SK-N-SH treated with all-trans-retinoic acid at 6 μM for 48 hours (cell line): ENCODE measurements at regions not wholly inside any gene's neighbourhood (a gene's known extent, or its start where the extent isn't known, plus 50 kb on each side); places are given as distances from the start of the nearest gene placed in this dataset.

Experiments used
- ISL1 ChIP-seq: fragments of 250-450 bp; sonication (Bioruptor Pico); IDR thresholded peaks from 2 replicates; pipeline ENCODE4 v2.1.2; 2022; ENCODE audit warnings: mild to moderate bottlenecking, moderate library complexity
- PPARA ChIP-seq: fragments of 250-450 bp; sonication (Bioruptor Pico); IDR thresholded peaks from 2 replicates; pipeline ENCODE4 v1.5.0; 2020; ENCODE audit warnings: mild to moderate bottlenecking, borderline replicate concordance
- RARB ChIP-seq: fragments of 250-450 bp; sonication (Bioruptor Pico); IDR thresholded peaks from 2 replicates; pipeline ENCODE4 v1.8.0; 2021; ENCODE audit warnings: mild to moderate bottlenecking, moderate library complexity
- SNAI2 ChIP-seq: fragments of 250-450 bp; sonication (Bioruptor Pico); IDR thresholded peaks from 2 replicates; pipeline ENCODE4 v1.5.0; 2020; ENCODE audit warnings: mild to moderate bottlenecking, moderate library complexity
- TCF4 ChIP-seq: fragments of 250-450 bp; sonication (Bioruptor Pico); IDR thresholded peaks from 2 replicates; pipeline ENCODE4 v1.8.0; 2021; ENCODE audit warnings: mild to moderate bottlenecking, moderate library complexity, borderline replicate concordance
- TOX ChIP-seq: fragments of 250-450 bp; sonication (Bioruptor Pico); IDR thresholded peaks from 2 replicates; pipeline ENCODE4 v1.8.0; 2021; ENCODE audit warnings: mild to moderate bottlenecking, moderate library complexity, borderline replicate concordance
- ZFP3 ChIP-seq: fragments of 250-450 bp; sonication (Bioruptor Pico); IDR thresholded peaks from 2 replicates; pipeline ENCODE4 v1.5.0; 2020; ENCODE audit warnings: mild to moderate bottlenecking, moderate library complexity
- ZFP30 ChIP-seq: fragments of 450-650 bp; formaldehyde crosslinking; IDR thresholded peaks from 2 replicates; pipeline ENCODE4 v1.5.0; 2022; ENCODE audit warnings: mild to moderate bottlenecking, moderate library complexity
- ZNF565 ChIP-seq: fragments of 450-650 bp; formaldehyde crosslinking; conservative IDR thresholded peaks from 2 replicates; pipeline ENCODE4 v1.5.0; 2020; ENCODE audit warnings: low read depth, mild to moderate bottlenecking, moderate library complexity
- ZNF70 ChIP-seq: fragments of 450-650 bp; formaldehyde crosslinking; IDR thresholded peaks from 2 replicates; pipeline ENCODE4 v1.5.0; 2020; ENCODE audit warnings: mild to moderate bottlenecking, moderate library complexity
- ZNF8 ChIP-seq: fragments of 450-650 bp; formaldehyde crosslinking; IDR thresholded peaks from 2 replicates; pipeline ENCODE4 v1.5.0; 2020; ENCODE audit warnings: mild to moderate bottlenecking, moderate library complexity
- TF ChIP-seq, protein P1 (sequence below): fragments of 250-450 bp; sonication (Bioruptor Pico); IDR thresholded peaks from 2 replicates; pipeline ENCODE4 v1.8.0; 2020; ENCODE audit warnings: mild to moderate bottlenecking, moderate library complexity, borderline replicate concordance
- TF ChIP-seq, protein P2 (sequence below): fragments of 250-450 bp; sonication (Bioruptor Pico); IDR thresholded peaks from 2 replicates; pipeline ENCODE4 v1.5.1; 2020; ENCODE audit warnings: low read depth, mild to moderate bottlenecking, moderate library complexity
- TF ChIP-seq, protein P3 (sequence below): fragments of 250-450 bp; sonication (Bioruptor Pico); IDR thresholded peaks from 2 replicates; pipeline ENCODE4 v1.5.1; 2021; ENCODE audit warnings: mild to moderate bottlenecking, moderate library complexity

DNA sequence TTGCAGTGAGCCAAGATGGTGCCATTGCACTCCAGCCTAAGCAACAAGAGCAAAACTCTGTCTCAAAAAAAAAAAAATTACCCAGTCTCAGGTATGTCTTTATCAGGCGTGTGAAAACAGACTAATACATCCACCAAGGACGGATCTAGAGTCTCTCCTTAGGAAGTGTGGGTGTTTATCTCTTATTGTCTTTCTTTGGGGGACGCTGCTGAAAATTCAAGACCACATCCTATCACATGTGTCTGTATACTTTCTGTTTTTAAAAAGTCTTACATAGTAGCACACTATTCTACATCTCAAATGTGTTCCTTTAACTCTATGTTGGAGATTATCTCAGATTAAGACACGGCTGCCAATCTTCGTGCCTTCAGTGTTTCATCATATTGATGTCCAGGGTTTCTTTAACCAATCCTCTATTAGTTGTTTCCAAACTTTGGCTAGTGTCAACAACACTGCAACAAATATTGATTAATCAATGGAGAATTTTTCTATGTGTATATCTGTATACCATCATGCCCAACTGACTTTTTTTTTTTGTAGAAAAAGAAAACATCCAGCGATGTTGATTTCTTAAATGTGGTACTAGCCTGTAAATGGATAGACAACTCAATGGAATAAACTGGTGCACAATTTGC is 92.3 kb upstream of the KDM7A start:
- no peak for TF ChIP-seq ZNF8 (CRISPR knock-in tag)
- TF ChIP-seq ZNF70 (CRISPR knock-in tag) = no peak
- TF ChIP-seq, protein P1, sequence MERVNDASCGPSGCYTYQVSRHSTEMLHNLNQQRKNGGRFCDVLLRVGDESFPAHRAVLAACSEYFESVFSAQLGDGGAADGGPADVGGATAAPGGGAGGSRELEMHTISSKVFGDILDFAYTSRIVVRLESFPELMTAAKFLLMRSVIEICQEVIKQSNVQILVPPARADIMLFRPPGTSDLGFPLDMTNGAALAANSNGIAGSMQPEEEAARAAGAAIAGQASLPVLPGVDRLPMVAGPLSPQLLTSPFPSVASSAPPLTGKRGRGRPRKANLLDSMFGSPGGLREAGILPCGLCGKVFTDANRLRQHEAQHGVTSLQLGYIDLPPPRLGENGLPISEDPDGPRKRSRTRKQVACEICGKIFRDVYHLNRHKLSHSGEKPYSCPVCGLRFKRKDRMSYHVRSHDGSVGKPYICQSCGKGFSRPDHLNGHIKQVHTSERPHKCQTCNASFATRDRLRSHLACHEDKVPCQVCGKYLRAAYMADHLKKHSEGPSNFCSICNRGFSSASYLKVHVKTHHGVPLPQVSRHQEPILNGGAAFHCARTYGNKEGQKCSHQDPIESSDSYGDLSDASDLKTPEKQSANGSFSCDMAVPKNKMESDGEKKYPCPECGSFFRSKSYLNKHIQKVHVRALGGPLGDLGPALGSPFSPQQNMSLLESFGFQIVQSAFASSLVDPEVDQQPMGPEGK = no peak
- TF ChIP-seq SNAI2 (CRISPR knock-in tag) = no peak
- no peak for TF ChIP-seq ZFP30
- no peak for TF ChIP-seq ZFP3
- TF ChIP-seq, protein P2, sequence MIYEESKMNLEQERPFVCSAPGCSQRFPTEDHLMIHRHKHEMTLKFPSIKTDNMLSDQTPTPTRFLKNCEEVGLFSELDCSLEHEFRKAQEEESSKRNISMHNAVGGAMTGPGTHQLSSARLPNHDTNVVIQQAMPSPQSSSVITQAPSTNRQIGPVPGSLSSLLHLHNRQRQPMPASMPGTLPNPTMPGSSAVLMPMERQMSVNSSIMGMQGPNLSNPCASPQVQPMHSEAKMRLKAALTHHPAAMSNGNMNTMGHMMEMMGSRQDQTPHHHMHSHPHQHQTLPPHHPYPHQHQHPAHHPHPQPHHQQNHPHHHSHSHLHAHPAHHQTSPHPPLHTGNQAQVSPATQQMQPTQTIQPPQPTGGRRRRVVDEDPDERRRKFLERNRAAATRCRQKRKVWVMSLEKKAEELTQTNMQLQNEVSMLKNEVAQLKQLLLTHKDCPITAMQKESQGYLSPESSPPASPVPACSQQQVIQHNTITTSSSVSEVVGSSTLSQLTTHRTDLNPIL = no peak
- TF ChIP-seq PPARA (CRISPR knock-in tag) = no peak
- TF ChIP-seq RARB (CRISPR knock-in tag) = no peak
- no peak for TF ChIP-seq ZNF565 (CRISPR knock-in tag)
- TF ChIP-seq, protein P3, sequence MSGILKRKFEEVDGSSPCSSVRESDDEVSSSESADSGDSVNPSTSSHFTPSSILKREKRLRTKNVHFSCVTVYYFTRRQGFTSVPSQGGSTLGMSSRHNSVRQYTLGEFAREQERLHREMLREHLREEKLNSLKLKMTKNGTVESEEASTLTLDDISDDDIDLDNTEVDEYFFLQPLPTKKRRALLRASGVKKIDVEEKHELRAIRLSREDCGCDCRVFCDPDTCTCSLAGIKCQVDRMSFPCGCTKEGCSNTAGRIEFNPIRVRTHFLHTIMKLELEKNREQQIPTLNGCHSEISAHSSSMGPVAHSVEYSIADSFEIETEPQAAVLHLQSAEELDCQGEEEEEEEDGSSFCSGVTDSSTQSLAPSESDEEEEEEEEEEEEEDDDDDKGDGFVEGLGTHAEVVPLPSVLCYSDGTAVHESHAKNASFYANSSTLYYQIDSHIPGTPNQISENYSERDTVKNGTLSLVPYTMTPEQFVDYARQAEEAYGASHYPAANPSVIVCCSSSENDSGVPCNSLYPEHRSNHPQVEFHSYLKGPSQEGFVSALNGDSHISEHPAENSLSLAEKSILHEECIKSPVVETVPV (CRISPR knock-in tag) = no peak
- TF ChIP-seq ISL1 = no peak
- TF ChIP-seq TOX (CRISPR knock-in tag) = no peak
- no peak for TF ChIP-seq TCF4
